K562 (cell line): ENCODE measurements at regions not wholly inside any gene's neighbourhood (a gene's known extent, or its start where the extent isn't known, plus 50 kb on each side); places are given as distances from the start of the nearest gene placed in this dataset.

Experiments used
- CREB3 ChIP-seq: fragments of 450-650 bp; conservative IDR thresholded peaks from 2 replicates; pipeline ENCODE4 v1.6.1; 2016; ENCODE audit warnings: missing genetic modification characterization, low read depth, mild to moderate bottlenecking, missing compliant biosample characterization, moderate library complexity
- FOXK2 ChIP-seq, 2 experiments: fragments of 450-650 bp; IDR thresholded peaks in 1 of 2; conservative IDR thresholded peaks in 1 of 2; 2 replicates each; pipeline ENCODE4 v1.6.1; 2016; ENCODE audit warnings: low read depth in 2 of 2, mild to moderate bottlenecking in 1 of 2
- KAT7 ChIP-seq: sonication (generic); formaldehyde crosslinking; IDR thresholded peaks from 2 replicates; pipeline ENCODE4 v1.8.0; 2022; ENCODE audit warnings: missing genetic modification reagents, mild to moderate bottlenecking, borderline replicate concordance
- MTF1 ChIP-seq: fragments of 250-450 bp; sonication (Bioruptor Pico); IDR thresholded peaks from 2 replicates; pipeline ENCODE4 v1.9.0; 2021; ENCODE audit warnings: moderate library complexity, mild to moderate bottlenecking, inconsistent platforms, borderline replicate concordance
- POLR2A ChIP-seq: fragments of 450-650 bp; conservative IDR thresholded peaks from 2 replicates; pipeline ENCODE4 v1.6.1; 2016
- TAF1 ChIP-seq: IDR thresholded peaks from 2 replicates; pipeline ENCODE4 v1.6.1; 2011; ENCODE audit warnings: mild to moderate bottlenecking, low read length, moderate library complexity; ENCODE audit not compliant: insufficient read depth, control insufficient read depth, severe bottlenecking; ENCODE audit errors: extremely low read depth
- VEZF1 ChIP-seq: fragments of 200-800 bp; sonication (Bioruptor generic); IDR thresholded peaks from 2 replicates; pipeline ENCODE4 v1.6.1; 2017; ENCODE audit warnings: missing genetic modification characterization, missing compliant biosample characterization
- ZFPM2 ChIP-seq: fragments of 250-450 bp; sonication (Bioruptor Pico); IDR thresholded peaks from 2 replicates; pipeline ENCODE4 v1.5.1; 2022; ENCODE audit warnings: mild to moderate bottlenecking
- ZNF280B ChIP-seq: fragments of 250-450 bp; sonication (Bioruptor Pico); IDR thresholded peaks from 2 replicates; pipeline ENCODE4 v1.5.1; 2021; ENCODE audit warnings: mild to moderate bottlenecking
- ZNF347 ChIP-seq: fragments of 450-650 bp; formaldehyde crosslinking; IDR thresholded peaks from 2 replicates; pipeline ENCODE4 v1.4.0; 2020; ENCODE audit warnings: low read depth, mild to moderate bottlenecking, moderate library complexity
- ZNF384 ChIP-seq: IDR thresholded peaks from 2 replicates; pipeline ENCODE4 v1.6.1; 2012; ENCODE audit warnings: low read depth, low read length, improper control_type of control experiment

GRCh38 chr20:39190666-39191570, 228.8 kb downstream of the DHX35 start:
- TF ChIP-seq POLR2A (no peak), ZNF280B (CRISPR knock-in tag) (no peak), CREB3 (tag) (no peak), ZNF384 (no peak), TAF1 (no peak), MTF1 (no peak), ZFPM2 (CRISPR knock-in tag) (no peak), VEZF1 (CRISPR knock-in tag) (no peak), ZNF347 (CRISPR knock-in tag) (no peak), KAT7 (CRISPR knock-in tag) (no peak), FOXK2 (conservative IDR thresholded peaks at IDR 0.05 in 1 of 2, IDR thresholded peaks at IDR 0.05 in 1 of 2; ENCODE audit: low read depth in 2 of 2) (no peak)
